SK-N-SH (cell line): ENCODE measurements at regions not wholly inside any gene's neighbourhood (a gene's known extent, or its start where the extent isn't known, plus 50 kb on each side); places are given as distances from the start of the nearest gene placed in this dataset.

ENCODE experiments used
- EZH2phosphoT487 ChIP-seq: fragments of 200-600 bp; sonication (generic); IDR thresholded peaks from 2 replicates; pipeline ENCODE4 v1.6.1; 2017; ENCODE audit warnings: low read depth, mixed run types, mild to moderate bottlenecking, antibody characterized with exemption, moderate library complexity, borderline replicate concordance
- JUND ChIP-seq: IDR thresholded peaks from 2 replicates; pipeline ENCODE4 v1.4.0; 2012
- TF ChIP-seq, protein P1 (sequence below): fragments of 200-600 bp; sonication (generic); IDR thresholded peaks from 2 replicates; pipeline ENCODE4 v1.6.1; 2017; ENCODE audit warnings: antibody characterized with exemption, mild to moderate bottlenecking, moderate library complexity

DNA sequence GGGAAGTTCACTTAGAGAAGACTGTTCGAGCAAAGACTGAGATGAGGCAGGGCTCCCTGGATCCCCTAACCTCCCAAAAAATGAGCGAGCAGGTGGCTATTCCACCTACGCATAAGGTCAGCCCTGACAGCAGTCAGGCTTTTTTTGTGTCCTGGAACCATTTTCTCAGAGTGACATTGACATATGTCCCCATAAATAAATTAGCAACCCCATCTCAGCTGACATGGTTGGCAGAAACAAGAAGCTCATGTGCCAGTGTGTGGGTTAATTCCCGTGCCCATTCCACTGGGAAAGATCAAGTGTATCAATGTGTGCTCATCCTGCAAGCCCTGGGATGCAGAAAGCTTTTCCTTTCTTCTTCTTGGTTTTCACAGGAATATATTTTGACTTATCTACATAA lies 740.4 kb upstream of the CELF4 start:
- TF ChIP-seq, protein P1, sequence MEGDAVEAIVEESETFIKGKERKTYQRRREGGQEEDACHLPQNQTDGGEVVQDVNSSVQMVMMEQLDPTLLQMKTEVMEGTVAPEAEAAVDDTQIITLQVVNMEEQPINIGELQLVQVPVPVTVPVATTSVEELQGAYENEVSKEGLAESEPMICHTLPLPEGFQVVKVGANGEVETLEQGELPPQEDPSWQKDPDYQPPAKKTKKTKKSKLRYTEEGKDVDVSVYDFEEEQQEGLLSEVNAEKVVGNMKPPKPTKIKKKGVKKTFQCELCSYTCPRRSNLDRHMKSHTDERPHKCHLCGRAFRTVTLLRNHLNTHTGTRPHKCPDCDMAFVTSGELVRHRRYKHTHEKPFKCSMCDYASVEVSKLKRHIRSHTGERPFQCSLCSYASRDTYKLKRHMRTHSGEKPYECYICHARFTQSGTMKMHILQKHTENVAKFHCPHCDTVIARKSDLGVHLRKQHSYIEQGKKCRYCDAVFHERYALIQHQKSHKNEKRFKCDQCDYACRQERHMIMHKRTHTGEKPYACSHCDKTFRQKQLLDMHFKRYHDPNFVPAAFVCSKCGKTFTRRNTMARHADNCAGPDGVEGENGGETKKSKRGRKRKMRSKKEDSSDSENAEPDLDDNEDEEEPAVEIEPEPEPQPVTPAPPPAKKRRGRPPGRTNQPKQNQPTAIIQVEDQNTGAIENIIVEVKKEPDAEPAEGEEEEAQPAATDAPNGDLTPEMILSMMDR, result no peak
- no peak for TF ChIP-seq EZH2phosphoT487
- TF ChIP-seq JUND, result no peak
